Fibroblast of lung (primary cell): ENCODE measurements at regions not wholly inside any gene's neighbourhood (a gene's known extent, or its start where the extent isn't known, plus 50 kb on each side); places are given as distances from the start of the nearest gene placed in this dataset.

Experiments
- DNase-seq, 2 donors: peaks; one replicate each; pipeline versions ENCODE4 v3.0.0 to v3.0.0-alpha.2; 2010; ENCODE audit warnings: low read depth in 2 of 2
- H2AFZ ChIP-seq: 2 replicates; pipeline ENCODE4 v1.5.1; 2012; ENCODE audit warnings: low read length, control low read depth, inconsistent platforms
- H3K27ac ChIP-seq: 2 replicates; pipeline ENCODE4 v1.5.1; 2011; ENCODE audit warnings: low read length, control low read depth; ENCODE audit not compliant: insufficient read depth
- H3K27me3 ChIP-seq: 2 replicates; pipeline ENCODE4 v1.5.1; 2011; ENCODE audit warnings: mild to moderate bottlenecking, low read length; ENCODE audit not compliant: control insufficient read depth, insufficient read depth
- H3K36me3 ChIP-seq: 2 replicates; pipeline ENCODE4 v1.5.1; 2011; ENCODE audit warnings: low read length; ENCODE audit not compliant: control insufficient read depth, insufficient read depth
- H3K4me1 ChIP-seq: 2 replicates; pipeline ENCODE4 v1.5.1; 2011; ENCODE audit warnings: low read length; ENCODE audit not compliant: control insufficient read depth, insufficient read depth; ENCODE audit errors: extremely low read depth
- H3K4me2 ChIP-seq: 2 replicates; pipeline ENCODE4 v1.5.1; 2011; ENCODE audit warnings: low read length, control low read depth; ENCODE audit not compliant: insufficient read depth; ENCODE audit errors: extremely low read depth
- H3K4me3 ChIP-seq, 4 experiments: fragments of 200-600 bp in 1 of 4; sonication (generic) in 1 of 4; replicated peaks in 1 of 4; 2 replicates each; pipeline ENCODE4 v1.5.1; 2011 to 2016; ENCODE audit warnings: low read length in 4 of 4, low read depth in 3 of 4, mild to moderate bottlenecking in 3 of 4, control low read depth in 2 of 4, inconsistent platforms in 1 of 4, mixed read lengths in 1 of 4; ENCODE audit not compliant: insufficient read depth in 1 of 4; ENCODE audit errors: control extremely low read depth in 1 of 4
- H3K79me2 ChIP-seq: 2 replicates; pipeline ENCODE4 v1.5.1; 2012; ENCODE audit warnings: mild to moderate bottlenecking, low read length, inconsistent platforms; ENCODE audit not compliant: control insufficient read depth, insufficient read depth
- H3K9ac ChIP-seq: 2 replicates; pipeline ENCODE4 v1.5.1; 2011; ENCODE audit warnings: mild to moderate bottlenecking, low read length, control low read depth; ENCODE audit not compliant: insufficient read depth
- H3K9me3 ChIP-seq: 2 replicates; pipeline ENCODE4 v1.5.1; 2012; ENCODE audit warnings: low read depth, low read length; ENCODE audit not compliant: control insufficient read depth, insufficient read depth
- H4K20me1 ChIP-seq: 2 replicates; pipeline ENCODE4 v1.5.1; 2011; ENCODE audit warnings: low read length; ENCODE audit not compliant: control insufficient read depth, insufficient read depth; ENCODE audit errors: extremely low read depth
- CTCF ChIP-seq, 2 donors: IDR thresholded peaks in 1 of 2; conservative IDR thresholded peaks in 1 of 2; 1 replicate in 1 of 2; 2 replicates in 1 of 2; pipeline ENCODE4 v1.5.1; 2011 to 2012; ENCODE audit warnings: low read length in 2 of 2, control low read depth in 1 of 2, inconsistent platforms in 1 of 2, low read depth in 1 of 2, mild to moderate bottlenecking in 1 of 2
- EZH2 ChIP-seq: IDR thresholded peaks from 2 replicates; pipeline ENCODE4 v1.5.1; 2012; ENCODE audit warnings: low read length, control low read depth, mild to moderate bottlenecking; ENCODE audit errors: missing control alignments

GRCh38 chr15:46450810-46451182, 816.0 kb downstream of the SQOR start:
- Histone ChIP-seq H2AFZ (no peak overlapping the region), H4K20me1 (no peaks in the 10 kb centered on the region), H3K27ac (no peak overlapping the region), H3K27me3 (no peaks in the 10 kb centered on the region), H3K79me2 (no peaks in the 10 kb centered on the region), H3K9me3 (no peaks in the 10 kb centered on the region), H3K4me3 (no peak overlapping the region), H3K4me1 (no peaks in the 10 kb centered on the region), H3K9ac (no peak overlapping the region), H3K4me2 (no peak overlapping the region), H3K36me3 (no peaks in the 10 kb centered on the region)
- DNase-seq, result no peak
- TF ChIP-seq EZH2 (no peak), CTCF (conservative IDR thresholded peaks at IDR 0.05 in 1 of 2, IDR thresholded peaks at IDR 0.05 in 1 of 2; ENCODE audit: low read depth in 1 of 2, low read length in 2 of 2) (no peak)

DNA sequence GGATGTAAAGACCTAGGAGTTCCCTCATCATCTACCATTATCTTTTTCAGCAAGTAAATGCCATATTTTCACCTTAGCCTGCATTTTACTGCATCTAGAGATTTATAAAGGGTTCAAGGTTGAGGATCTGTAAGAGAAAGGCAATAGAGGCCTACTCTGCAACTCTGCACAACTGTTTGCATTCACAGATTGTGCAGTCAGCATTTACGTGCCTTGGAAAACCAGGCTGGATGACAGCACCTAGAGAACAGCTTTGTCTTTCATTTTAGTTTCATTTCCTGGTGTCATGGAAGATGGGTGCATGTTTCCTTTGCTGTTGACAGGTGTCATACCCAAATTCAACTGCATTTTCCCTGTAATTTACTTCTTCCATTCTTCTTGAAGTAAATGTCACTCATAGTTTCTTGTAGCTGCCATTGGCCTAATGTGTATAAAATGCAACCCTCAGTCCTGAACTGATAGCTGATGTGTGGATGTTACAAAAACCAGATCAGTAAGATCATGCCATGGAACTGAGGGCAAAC, 817.5 kb downstream of the SQOR start:
- Histone ChIP-seq H3K36me3 (no peaks in the 10 kb centered on the region), H4K20me1 (no peaks in the 10 kb centered on the region), H3K27ac (no peak overlapping the region), H3K4me1 (no peaks in the 10 kb centered on the region), H3K27me3 (no peaks in the 10 kb centered on the region), H3K79me2 (no peaks in the 10 kb centered on the region), H3K4me3 (no peak overlapping the region), H3K9ac (no peak overlapping the region), H2AFZ (no peak overlapping the region), H3K9me3 (no peaks in the 10 kb centered on the region), H3K4me2 (no peak overlapping the region)
- no peak for TF ChIP-seq EZH2
- TF ChIP-seq CTCF (conservative IDR thresholded peaks at IDR 0.05 in 1 of 2, IDR thresholded peaks at IDR 0.05 in 1 of 2; ENCODE audit: low read depth in 1 of 2, low read length in 2 of 2), result no peak
- DNase-seq, result no peak

DNA sequence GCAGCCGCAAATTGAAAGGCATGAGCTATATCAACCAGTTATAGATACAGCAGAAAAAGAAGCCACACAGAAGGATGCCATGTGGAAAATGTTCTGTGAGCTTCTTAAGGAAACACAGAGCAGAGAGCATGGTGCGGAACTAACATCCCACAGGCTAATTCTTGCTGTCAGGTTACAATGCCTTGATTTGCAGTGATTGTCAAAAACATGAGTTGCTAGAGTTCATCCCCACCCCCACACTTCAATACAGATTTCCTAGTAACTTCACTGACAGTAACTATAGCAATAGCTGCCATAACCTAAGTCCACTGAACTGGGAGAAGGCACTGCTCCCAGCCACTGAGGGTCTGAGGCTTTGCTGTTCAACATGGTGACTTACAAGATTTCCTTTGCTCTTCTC, 821.6 kb downstream of the SQOR start:
- TF ChIP-seq EZH2 (no peak), CTCF (conservative IDR thresholded peaks at IDR 0.05 in 1 of 2, IDR thresholded peaks at IDR 0.05 in 1 of 2; ENCODE audit: low read depth in 1 of 2, low read length in 2 of 2) (no peak)

More for the DNA sequence above, 821.6 kb downstream of the SQOR start:
- Histone ChIP-seq H3K9ac (no peak overlapping the region), H4K20me1 (no peaks in the 10 kb centered on the region), H3K9me3 (no peaks in the 10 kb centered on the region), H3K27ac (no peak overlapping the region), H3K4me2 (no peak overlapping the region), H3K79me2 (no peaks in the 10 kb centered on the region), H3K27me3 (no peaks in the 10 kb centered on the region), H2AFZ (no peak overlapping the region), H3K4me1 (no peaks in the 10 kb centered on the region), H3K36me3 (no peaks in the 10 kb centered on the region), H3K4me3 (no peak overlapping the region)
- no peak for DNase-seq
